Left ventricle myocardium inferior (tissue), 1 donor: ENCODE measurements at regions not wholly inside any gene's neighbourhood (a gene's known extent, or its start where the extent isn't known, plus 50 kb on each side); places are given as distances from the start of the nearest gene placed in this dataset.

Source experiments
- DNase-seq: peaks from one replicate; pipeline ENCODE4 v3.0.0-alpha.2; 2020
- H3K27ac ChIP-seq: fragments of 200-600 bp; replicated peaks from 2 replicates; pipeline ENCODE4 v1.8.0; 2021
- H3K27me3 ChIP-seq: fragments of 200-600 bp; 2 replicates; pipeline ENCODE4 v1.8.0; 2021; ENCODE audit warnings: low read depth
- H3K36me3 ChIP-seq: fragments of 200-600 bp; 2 replicates; pipeline ENCODE4 v1.8.0; 2021
- H3K4me1 ChIP-seq: fragments of 200-600 bp; 2 replicates; pipeline ENCODE4 v1.8.0; 2021
- H3K4me3 ChIP-seq: fragments of 200-600 bp; 2 replicates; pipeline ENCODE4 v1.8.0; 2021; ENCODE audit warnings: mild to moderate bottlenecking, moderate library complexity
- H3K9me3 ChIP-seq: fragments of 200-600 bp; replicated peaks from 2 replicates; pipeline ENCODE4 v1.8.0; 2021
- intact Hi-C: fragments of 100-400 bp; cut with micrococcal nuclease; formaldehyde crosslinking; loops from one replicate; pipeline ENCODE4 v1.11.0; 2022
- TF ChIP-seq, protein P1 (sequence below): fragments of 200-600 bp; IDR thresholded peaks from 2 replicates; pipeline ENCODE4 v1.8.0; 2021; ENCODE audit warnings: antibody characterized with exemption, mild to moderate bottlenecking, borderline replicate concordance
- donor health status: DM: no; HTN: yes; CAD: no; lungs with severe emphysema.

DNA sequence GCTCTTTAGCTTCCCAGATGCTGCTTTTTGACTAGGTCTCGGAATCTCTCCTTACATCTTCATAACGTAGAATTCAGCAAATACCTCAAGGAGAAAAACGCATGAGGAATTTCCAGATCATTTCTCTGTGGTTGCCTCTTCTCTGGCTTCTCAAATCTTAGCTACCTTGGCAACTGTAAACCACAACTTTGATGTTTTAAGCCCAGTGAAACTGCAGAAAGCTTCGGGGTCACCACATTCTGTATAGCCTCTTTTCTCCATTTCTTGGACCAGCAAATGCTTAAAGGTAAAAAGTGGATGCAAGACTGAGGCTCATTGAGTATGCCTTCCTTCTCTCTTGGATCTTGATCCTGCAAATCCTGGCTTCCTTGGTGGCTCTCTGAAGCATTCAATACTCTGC, 125.5 kb upstream of the FBXL4 start:
- Histone ChIP-seq H3K27ac (no peak overlapping the region), H3K27me3 (peaks cover 11% of the 10 kb centered on the region), H3K4me1 (no peaks in the 10 kb centered on the region), H3K36me3 (no peaks in the 10 kb centered on the region), H3K4me3 (no peak overlapping the region), H3K9me3 (no peaks in the 10 kb centered on the region)
- no peak for DNase-seq
- TF ChIP-seq, protein P1, sequence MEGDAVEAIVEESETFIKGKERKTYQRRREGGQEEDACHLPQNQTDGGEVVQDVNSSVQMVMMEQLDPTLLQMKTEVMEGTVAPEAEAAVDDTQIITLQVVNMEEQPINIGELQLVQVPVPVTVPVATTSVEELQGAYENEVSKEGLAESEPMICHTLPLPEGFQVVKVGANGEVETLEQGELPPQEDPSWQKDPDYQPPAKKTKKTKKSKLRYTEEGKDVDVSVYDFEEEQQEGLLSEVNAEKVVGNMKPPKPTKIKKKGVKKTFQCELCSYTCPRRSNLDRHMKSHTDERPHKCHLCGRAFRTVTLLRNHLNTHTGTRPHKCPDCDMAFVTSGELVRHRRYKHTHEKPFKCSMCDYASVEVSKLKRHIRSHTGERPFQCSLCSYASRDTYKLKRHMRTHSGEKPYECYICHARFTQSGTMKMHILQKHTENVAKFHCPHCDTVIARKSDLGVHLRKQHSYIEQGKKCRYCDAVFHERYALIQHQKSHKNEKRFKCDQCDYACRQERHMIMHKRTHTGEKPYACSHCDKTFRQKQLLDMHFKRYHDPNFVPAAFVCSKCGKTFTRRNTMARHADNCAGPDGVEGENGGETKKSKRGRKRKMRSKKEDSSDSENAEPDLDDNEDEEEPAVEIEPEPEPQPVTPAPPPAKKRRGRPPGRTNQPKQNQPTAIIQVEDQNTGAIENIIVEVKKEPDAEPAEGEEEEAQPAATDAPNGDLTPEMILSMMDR: no peak
- intact Hi-C loops: no loop called here

DNA sequence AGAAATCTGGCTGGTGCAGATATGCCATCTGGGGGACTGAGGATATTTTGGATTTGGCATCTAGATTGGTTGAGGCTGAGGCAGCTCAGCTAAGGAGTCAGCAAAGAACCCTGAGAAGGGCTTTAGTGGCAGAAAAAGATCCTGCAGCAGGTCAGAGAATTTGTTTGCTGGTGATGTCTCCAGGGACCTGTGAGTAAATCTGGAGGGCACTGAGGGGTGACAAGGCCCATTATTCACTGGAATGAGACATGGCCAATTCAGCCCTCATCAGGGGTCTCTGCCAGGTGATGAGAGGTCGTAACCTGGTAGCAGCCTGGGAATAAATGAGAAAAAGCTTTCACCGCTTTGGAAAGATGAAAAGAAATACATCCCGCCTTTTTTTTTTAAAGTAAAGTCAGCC, 118.3 kb upstream of the FBXL4 start:
- intact Hi-C loops: no loop called here
- no peak for DNase-seq
- TF ChIP-seq, protein P1: no peak

DNA sequence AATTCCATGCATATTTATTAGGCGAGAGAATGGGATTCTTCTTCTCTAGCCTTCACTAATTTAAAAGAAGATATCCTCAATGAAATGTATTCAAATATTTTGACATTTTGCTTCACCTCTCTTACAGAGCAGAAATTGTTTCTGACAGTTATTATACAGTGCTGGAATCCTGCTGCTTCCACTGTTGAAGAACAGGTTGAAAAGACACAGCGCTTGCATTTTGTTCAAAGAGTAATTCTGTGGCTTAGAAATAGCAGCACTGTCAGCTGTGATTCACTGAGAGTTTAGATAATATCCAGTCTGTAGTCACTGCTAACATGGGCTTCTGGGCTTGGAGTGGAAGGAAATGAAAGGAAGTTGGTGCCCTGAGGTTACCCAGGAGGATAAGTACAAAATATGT, 117.1 kb upstream of the FBXL4 start:
- H3K27ac ChIP-seq: no peak overlapping the region
- H3K27me3 ChIP-seq: no peaks in the 10 kb centered on the region
- intact Hi-C loops: no loop called here
- no peak overlapping the region for H3K4me3 ChIP-seq
- TF ChIP-seq, protein P1: no peak
- H3K9me3 ChIP-seq: no peaks in the 10 kb centered on the region
- H3K4me1 ChIP-seq: no peaks in the 10 kb centered on the region
- DNase-seq: no peak
- H3K36me3 ChIP-seq: no peaks in the 10 kb centered on the region

More for the DNA sequence above, 118.3 kb upstream of the FBXL4 start:
- Histone ChIP-seq H3K4me1 (no peaks in the 10 kb centered on the region), H3K9me3 (no peaks in the 10 kb centered on the region), H3K27ac (no peak overlapping the region), H3K36me3 (no peaks in the 10 kb centered on the region), H3K4me3 (no peak overlapping the region), H3K27me3 (no peaks in the 10 kb centered on the region)

DNA sequence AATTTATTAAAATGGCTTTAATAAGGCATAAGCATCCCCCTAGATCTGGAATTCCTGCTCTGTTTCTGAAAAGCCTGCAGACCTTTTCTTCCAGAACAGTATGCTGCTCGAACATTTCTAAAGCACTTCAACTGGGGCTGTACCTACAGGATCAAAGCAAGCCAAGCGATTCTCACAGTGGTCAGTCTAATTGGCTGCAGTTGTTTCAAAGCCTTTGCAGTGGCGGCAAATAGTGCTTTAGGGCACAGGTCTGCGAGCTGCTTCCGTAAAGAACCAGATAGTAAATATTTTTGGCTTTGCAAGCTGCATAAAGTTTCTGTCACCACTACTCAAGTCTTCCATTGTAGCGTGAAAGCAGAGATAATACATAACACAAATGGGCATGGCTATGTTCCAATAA, 88.9 kb upstream of the FBXL4 start:
- no peaks in the 10 kb centered on the region for H3K36me3 ChIP-seq
- no peak for DNase-seq
- H3K4me3 ChIP-seq: no peak overlapping the region
- H3K4me1 ChIP-seq: peaks cover 12% of the 10 kb centered on the region
- no peaks in the 10 kb centered on the region for H3K9me3 ChIP-seq
- no peak overlapping the region for H3K27ac ChIP-seq
- intact Hi-C loops: no loop called here
- TF ChIP-seq, protein P1: no peak
- peaks cover 5% of the 10 kb centered on the region for H3K27me3 ChIP-seq

DNA sequence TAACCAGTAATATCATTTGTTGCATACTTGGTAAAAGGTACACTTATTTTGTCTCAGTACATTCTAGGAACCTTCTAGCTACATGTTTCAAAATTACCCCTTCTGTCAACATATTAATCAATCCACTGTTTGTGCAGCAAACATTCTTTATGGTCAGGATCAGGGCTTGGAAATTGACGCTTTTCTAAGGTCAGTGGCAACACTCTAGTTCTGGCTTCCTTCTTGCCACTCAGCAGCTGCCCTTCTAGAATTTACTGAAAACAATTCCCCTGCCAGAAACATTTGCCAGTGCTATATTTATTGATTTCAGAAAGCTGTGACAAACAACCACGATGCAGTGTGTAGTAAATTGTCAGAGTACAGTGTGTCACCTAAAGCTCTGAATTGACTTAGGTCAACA, 84.7 kb upstream of the FBXL4 start:
- Histone ChIP-seq H3K4me1 (peaks cover 15% of the 10 kb centered on the region), H3K4me3 (no peak overlapping the region), H3K27me3 (no peaks in the 10 kb centered on the region), H3K27ac (peak overlapping the region; percentile 51), H3K9me3 (no peaks in the 10 kb centered on the region), H3K36me3 (no peaks in the 10 kb centered on the region)
- intact Hi-C loops: no loop called here
- TF ChIP-seq, protein P1: no peak
- DNase-seq: no peak

DNA sequence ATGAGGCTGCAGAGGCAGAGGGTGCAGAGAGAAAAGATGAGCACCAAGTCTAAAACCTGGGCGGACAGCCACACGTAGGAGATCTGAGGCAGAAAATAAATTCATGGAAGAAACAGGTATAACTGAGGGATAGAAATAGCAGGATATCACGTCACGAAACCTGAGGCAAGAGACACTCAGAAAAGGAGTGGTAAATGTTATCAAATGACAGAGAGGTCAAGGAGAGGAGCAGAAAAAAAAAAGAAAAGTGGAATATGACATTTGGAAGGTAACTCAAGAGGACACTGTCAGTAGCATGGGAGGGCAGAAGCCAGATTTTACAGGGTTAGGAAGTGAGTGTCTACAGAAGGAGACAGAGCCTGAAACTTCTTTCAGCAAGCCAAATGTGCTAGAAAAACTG, 84.2 kb upstream of the FBXL4 start:
- H3K36me3 ChIP-seq: no peaks in the 10 kb centered on the region
- peak overlapping the region; percentile 51 for H3K27ac ChIP-seq
- no peaks in the 10 kb centered on the region for H3K9me3 ChIP-seq
- no peaks in the 10 kb centered on the region for H3K27me3 ChIP-seq
- no peak overlapping the region for H3K4me3 ChIP-seq
- peaks cover 15% of the 10 kb centered on the region for H3K4me1 ChIP-seq
- intact Hi-C loops: no loop called here
- DNase-seq: no peak
- TF ChIP-seq, protein P1: no peak
